ENCODE measurements at regions not wholly inside any gene's neighbourhood (a gene's known extent, or its start where the extent isn't known, plus 50 kb on each side); places are given as distances from the start of the nearest gene placed in this dataset.

GRCh38 chr5:87899208-87899661 is 369.4 kb downstream of the TMEM161B start:
- TF ChIP-seq, protein P1, sequence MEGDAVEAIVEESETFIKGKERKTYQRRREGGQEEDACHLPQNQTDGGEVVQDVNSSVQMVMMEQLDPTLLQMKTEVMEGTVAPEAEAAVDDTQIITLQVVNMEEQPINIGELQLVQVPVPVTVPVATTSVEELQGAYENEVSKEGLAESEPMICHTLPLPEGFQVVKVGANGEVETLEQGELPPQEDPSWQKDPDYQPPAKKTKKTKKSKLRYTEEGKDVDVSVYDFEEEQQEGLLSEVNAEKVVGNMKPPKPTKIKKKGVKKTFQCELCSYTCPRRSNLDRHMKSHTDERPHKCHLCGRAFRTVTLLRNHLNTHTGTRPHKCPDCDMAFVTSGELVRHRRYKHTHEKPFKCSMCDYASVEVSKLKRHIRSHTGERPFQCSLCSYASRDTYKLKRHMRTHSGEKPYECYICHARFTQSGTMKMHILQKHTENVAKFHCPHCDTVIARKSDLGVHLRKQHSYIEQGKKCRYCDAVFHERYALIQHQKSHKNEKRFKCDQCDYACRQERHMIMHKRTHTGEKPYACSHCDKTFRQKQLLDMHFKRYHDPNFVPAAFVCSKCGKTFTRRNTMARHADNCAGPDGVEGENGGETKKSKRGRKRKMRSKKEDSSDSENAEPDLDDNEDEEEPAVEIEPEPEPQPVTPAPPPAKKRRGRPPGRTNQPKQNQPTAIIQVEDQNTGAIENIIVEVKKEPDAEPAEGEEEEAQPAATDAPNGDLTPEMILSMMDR (conservative IDR thresholded peaks at IDR 0.05; ENCODE audit: low read depth, low read length) = peak; percentile 50
- TF ChIP-seq EZH2 (IDR thresholded peaks at IDR 0.05; ENCODE audit: borderline replicate concordance, low read depth, low read length, poor library complexity, severe bottlenecking) = no peak

Measured in A673 (cell line).